OCI-LY3 (cell line): ENCODE measurements at regions not wholly inside any gene's neighbourhood (a gene's known extent, or its start where the extent isn't known, plus 50 kb on each side); places are given as distances from the start of the nearest gene placed in this dataset.

Source experiments
- CTCF ChIP-seq: fragments of 200-600, 300-600 bp; sonication (generic); IDR thresholded peaks from 2 replicates; pipeline ENCODE4 v1.5.1; 2014; ENCODE audit warnings: antibody characterized with exemption, low read length, low read depth
- EZH2phosphoT487 ChIP-seq: fragments of 200-600 bp; shearing (Covaris generic); IDR thresholded peaks from 2 replicates; pipeline ENCODE4 v1.6.1; 2018; ENCODE audit warnings: antibody characterized with exemption, mixed run types, low read depth

- TF ChIP-seq CTCF (no peak), EZH2phosphoT487 (no peak)
These were observed 223.4 kb downstream of the SEC23IP start for GRCh38 chr10:120115959-120116358.
